ENCODE measurements at regions not wholly inside any gene's neighbourhood (a gene's known extent, or its start where the extent isn't known, plus 50 kb on each side); places are given as distances from the start of the nearest gene placed in this dataset.

GRCh38 chr3:40598962-40599361 lies 74.2 kb downstream of the ZNF621 start (continued):
- TF ChIP-seq CHD7 (IDR thresholded peaks at IDR 0.05; ENCODE audit: insufficient replicate concordance, low read length): no peak
- no peak for TF ChIP-seq POLR2AphosphoS5 (IDR thresholded peaks at IDR 0.05; ENCODE audit: low read depth, low read length)
- TF ChIP-seq NRF1 (IDR thresholded peaks at IDR 0.05; ENCODE audit: low read depth, low read length): no peak
- no peak for TF ChIP-seq HDAC2 (IDR thresholded peaks at IDR 0.05; ENCODE audit: borderline replicate concordance in 1 of 2, low read depth in 2 of 2, low read length in 2 of 2)
- no peak for TF ChIP-seq RXRA (IDR thresholded peaks at IDR 0.05; ENCODE audit: insufficient read depth, low read depth, low read length)
- no peak for TF ChIP-seq CTBP2 (IDR thresholded peaks at IDR 0.05; ENCODE audit: borderline replicate concordance, insufficient read depth, insufficient read length, low read length)
- TF ChIP-seq CEBPB (IDR thresholded peaks at IDR 0.05; ENCODE audit: low read depth, low read length): no peak
- TF ChIP-seq KDM1A (IDR thresholded peaks at IDR 0.05; ENCODE audit: borderline replicate concordance, low read length): no peak
